H1 (cell line): ENCODE measurements at regions not wholly inside any gene's neighbourhood (a gene's known extent, or its start where the extent isn't known, plus 50 kb on each side); places are given as distances from the start of the nearest gene placed in this dataset.

ENCODE experiments used
- CTCF ChIA-PET: fragments of 300-600 bp; sonication (Branson Sonifier 250); formaldehyde crosslinking; loops from one replicate; lab custom pipeline; 2021; ENCODE audit not compliant: partially characterized antibody; lab: Charles Lee
- POLR2A ChIA-PET: fragments of 300-600 bp; sonication (Branson Sonifier 250); formaldehyde crosslinking; loops from one replicate; lab custom pipeline; 2021; ENCODE audit warnings: inconsistent platforms; ENCODE audit not compliant: partially characterized antibody; lab: Charles Lee
- DNase-seq, 2 experiments: peaks; one replicate each; pipeline versions ENCODE4 v3.0.0 to v3.0.0-alpha.2; 2010 to 2022; ENCODE audit warnings: low spot score in 2 of 2, low read depth in 1 of 2, mixed read lengths in 1 of 2
- FAIRE-seq: peaks from 2 replicates; lab custom pipeline; 2011; peaks lifted over from hg19 to GRCh38; lab: Jason Lieb, UNC
- H2AFZ ChIP-seq: 2 replicates; pipeline ENCODE4 v1.8.1; 2012; ENCODE audit warnings: low read length, inconsistent platforms
- H2AK5ac ChIP-seq: 2 replicates; pipeline ENCODE4 v1.6.1; 2013; ENCODE audit warnings: low read depth, low read length
- H2BK120ac ChIP-seq: replicated peaks from 2 replicates; pipeline ENCODE3; 2013; ENCODE audit warnings: low read depth, low read length, inconsistent platforms
- H2BK12ac ChIP-seq: 2 replicates; pipeline ENCODE4 v1.6.1; 2013; ENCODE audit warnings: low read depth, low read length
- H2BK15ac ChIP-seq: 2 replicates; pipeline ENCODE4 v1.6.1; 2013; ENCODE audit warnings: low read length
- H2BK20ac ChIP-seq: 2 replicates; pipeline ENCODE4 v1.6.1; 2013; ENCODE audit warnings: low read length
- H2BK5ac ChIP-seq: 2 replicates; pipeline ENCODE4 v1.6.1; 2013; ENCODE audit warnings: low read depth, low read length
- H3K14ac ChIP-seq: 2 replicates; pipeline ENCODE4 v1.6.1; 2013; ENCODE audit warnings: inconsistent platforms; ENCODE audit not compliant: insufficient read length
- H3K18ac ChIP-seq: 2 replicates; pipeline ENCODE4 v1.6.1; 2013; ENCODE audit warnings: low read length; ENCODE audit errors: extremely low read depth
- H3K23ac ChIP-seq: 2 replicates; pipeline ENCODE4 v1.6.1; 2013; ENCODE audit warnings: inconsistent platforms; ENCODE audit not compliant: insufficient read length
- H3K23me2 ChIP-seq: 2 replicates; pipeline ENCODE4 v1.6.1; 2013; ENCODE audit warnings: low read depth, low read length
- H3K27ac ChIP-seq: 2 replicates; pipeline ENCODE4 v1.6.1; 2011; ENCODE audit warnings: low read depth, low read length, inconsistent platforms
- H3K27me3 ChIP-seq, 4 experiments: replicated peaks in 1 of 4; 1 replicate in 1 of 4; 2 replicates in 3 of 4; pipeline versions ENCODE4 v1.6.1 to v1.8.1; 2011 to 2013; ENCODE audit warnings: low read length in 3 of 4, mild to moderate bottlenecking in 3 of 4, inconsistent platforms in 2 of 4, mixed read lengths in 2 of 4, moderate library complexity in 1 of 4; ENCODE audit not compliant: control insufficient read depth in 3 of 4, insufficient read depth in 3 of 4; ENCODE audit errors: extremely low read depth in 1 of 4
- H3K36me3 ChIP-seq, 4 experiments: 2 replicates each; pipeline versions ENCODE4 v1.6.1 to v1.8.1; 2011 to 2013; ENCODE audit warnings: mild to moderate bottlenecking in 4 of 4, low read length in 3 of 4, moderate library complexity in 2 of 4, control low read depth in 1 of 4, inconsistent platforms in 1 of 4; ENCODE audit not compliant: insufficient read depth in 4 of 4, control insufficient read depth in 2 of 4
- H3K4ac ChIP-seq: replicated peaks from 2 replicates; pipeline ENCODE3; 2013; ENCODE audit warnings: low read length, low read depth, mixed read lengths, inconsistent platforms; ENCODE audit not compliant: insufficient read length
- H3K4me1 ChIP-seq, 4 experiments: replicated peaks in 1 of 4; 1 replicate in 1 of 4; 2 replicates in 3 of 4; pipeline versions ENCODE4 v1.6.1 to v1.8.1; 2011 to 2013; ENCODE audit warnings: low read length in 3 of 4, inconsistent platforms in 2 of 4, mixed read lengths in 1 of 4; ENCODE audit not compliant: insufficient read depth in 4 of 4, control insufficient read depth in 3 of 4
- H3K4me2 ChIP-seq, 2 experiments: 2 replicates each; pipeline versions ENCODE4 v1.6.1 to v1.8.1; 2011 to 2013; ENCODE audit warnings: low read depth in 2 of 2, low read length in 2 of 2, control low read depth in 1 of 2, inconsistent platforms in 1 of 2, mild to moderate bottlenecking in 1 of 2; ENCODE audit not compliant: insufficient read depth in 1 of 2
- H3K4me3 ChIP-seq, 4 experiments: fragments of 200-600, 300-600 bp in 1 of 4; sonication (generic), shearing (Covaris generic), sonication (Bioruptor Twin) in 1 of 4; 2 replicates each; pipeline versions ENCODE4 v1.5.1 to v1.8.1; 2011 to 2016; ENCODE audit warnings: low read length in 4 of 4, low read depth in 3 of 4, control low read depth in 2 of 4, inconsistent platforms in 2 of 4, mild to moderate bottlenecking in 2 of 4, mixed read lengths in 1 of 4, moderate library complexity in 1 of 4; ENCODE audit not compliant: insufficient read depth in 2 of 4; ENCODE audit errors: extremely low read depth in 1 of 4
- H3K56ac ChIP-seq: replicated peaks from 2 replicates; pipeline ENCODE3; 2013; ENCODE audit warnings: low read depth, mild to moderate bottlenecking, mixed read lengths, low read length, inconsistent platforms; ENCODE audit not compliant: insufficient read length
- H3K79me1 ChIP-seq: 2 replicates; pipeline ENCODE4 v1.6.1; 2013; ENCODE audit warnings: low read depth, low read length, control low read depth
- H3K79me2 ChIP-seq, 2 experiments: 2 replicates each; pipeline versions ENCODE4 v1.6.1 to v1.8.1; 2012 to 2013; ENCODE audit warnings: low read length in 2 of 2, mild to moderate bottlenecking in 2 of 2, inconsistent platforms in 1 of 2; ENCODE audit not compliant: insufficient read depth in 2 of 2, control insufficient read depth in 1 of 2
- H3K9ac ChIP-seq, 4 experiments: replicated peaks in 1 of 4; 1 replicate in 1 of 4; 2 replicates in 3 of 4; pipeline versions ENCODE4 v1.6.1 to v1.8.1; 2011 to 2013; ENCODE audit warnings: low read depth in 3 of 4, low read length in 3 of 4, control low read depth in 2 of 4, mild to moderate bottlenecking in 2 of 4, moderate library complexity in 2 of 4, inconsistent platforms in 1 of 4; ENCODE audit errors: extremely low read depth in 1 of 4
- H3K9me3 ChIP-seq, 2 experiments: 2 replicates each; pipeline versions ENCODE4 v1.6.1 to v1.8.1; 2012 to 2013; ENCODE audit warnings: mild to moderate bottlenecking in 2 of 2, moderate library complexity in 2 of 2, control low read depth in 1 of 2, inconsistent platforms in 1 of 2, low read depth in 1 of 2, low read length in 1 of 2, mixed read lengths in 1 of 2; ENCODE audit not compliant: insufficient read depth in 2 of 2
- H4K20me1 ChIP-seq, 2 experiments: replicated peaks in 1 of 2; 2 replicates each; pipeline versions ENCODE3 to v1.8.1; 2011 to 2013; ENCODE audit warnings: inconsistent platforms in 2 of 2, low read length in 2 of 2, mild to moderate bottlenecking in 1 of 2; ENCODE audit not compliant: insufficient read depth in 2 of 2, control insufficient read depth in 1 of 2
- H4K5ac ChIP-seq: 2 replicates; pipeline ENCODE4 v1.6.1; 2013; ENCODE audit warnings: low read length, low read depth, mixed read lengths, inconsistent platforms; ENCODE audit not compliant: insufficient read length
- H4K8ac ChIP-seq: 2 replicates; pipeline ENCODE4 v1.8.0; 2013; ENCODE audit warnings: mild to moderate bottlenecking, moderate library complexity, low read length, inconsistent platforms; ENCODE audit not compliant: insufficient read depth; ENCODE audit errors: extremely low read depth
- H4K91ac ChIP-seq: replicated peaks from 2 replicates; pipeline ENCODE3; 2013; ENCODE audit warnings: low read length, mixed read lengths, inconsistent platforms; ENCODE audit not compliant: insufficient read length
- TAF1 ChIP-seq: IDR thresholded peaks from 2 replicates; pipeline ENCODE4 v1.6.1; 2011; ENCODE audit warnings: mild to moderate bottlenecking, low read depth, low read length
- WGBS, 2 experiments: shearing (Covaris generic) in 1 of 2; methylation state at CpG; one replicate each; pipeline versions ENCODE4 v1.1.6 to v1.1.7; 2013 to 2015; ENCODE audit warnings: low lambda C conversion rate in 2 of 2, mixed read lengths in 2 of 2, inconsistent platforms in 1 of 2, low coverage in 1 of 2, missing lambda C conversion rate in 1 of 2; ENCODE audit not compliant: insufficient replicate concordance in 2 of 2, insufficient coverage in 1 of 2, insufficient read length in 1 of 2; ENCODE audit errors: extremely low coverage in 1 of 2, missing lambda C conversion rate in 1 of 2; 5-methylcytosine and 5-hydroxymethylcytosine counted together

GRCh38 chr18:1357724-1358123, 453.1 kb downstream of the ADCYAP1 start:
- FAIRE-seq = no peak
- H3K18ac ChIP-seq = no peak overlapping the region
- H3K79me1 ChIP-seq = no peaks in the 10 kb centered on the region
- H3K56ac ChIP-seq = no peak overlapping the region
- no peak overlapping the region for H2BK20ac ChIP-seq
- H4K5ac ChIP-seq = no peak overlapping the region
- no peak overlapping the region for H2BK15ac ChIP-seq
- ChIA-PET CTCF (no interaction called here), POLR2A (no interaction called here)
- no peak overlapping the region for H2BK5ac ChIP-seq
- no peaks in the 10 kb centered on the region for H3K79me2 ChIP-seq
- no peak overlapping the region for H3K4me2 ChIP-seq
- no peaks in the 10 kb centered on the region for H3K23me2 ChIP-seq
- H4K8ac ChIP-seq = no peak overlapping the region; the same call in 1 of the 2 replicates
- H3K9ac ChIP-seq = no peak overlapping the region
- DNase-seq = no peak
- H2BK120ac ChIP-seq = no peak overlapping the region
- H3K4ac ChIP-seq = no peak overlapping the region
- no peaks in the 10 kb centered on the region for H3K9me3 ChIP-seq
- H3K14ac ChIP-seq = no peak overlapping the region
- no peak overlapping the region for H3K4me3 ChIP-seq
- WGBS, 2 experiments = 89% methylated on average over 2 of the region's 2 CpGs; no CpG with 5 or more reads in 1 of the 2 experiments
- H2AK5ac ChIP-seq = no peak overlapping the region
- no peak for TF ChIP-seq TAF1
- no peak overlapping the region for H3K27ac ChIP-seq
- H2AFZ ChIP-seq = no peak overlapping the region
- no peaks in the 10 kb centered on the region for H3K36me3 ChIP-seq
- no peak overlapping the region for H3K23ac ChIP-seq
- peaks cover 0 to 2% (median 0%) of the 10 kb centered on the region in 4 experiments; a peak in 1 of 7 replicates for H3K27me3 ChIP-seq
- no peak overlapping the region for H2BK12ac ChIP-seq
- H4K20me1 ChIP-seq = no peaks in the 10 kb centered on the region
- H3K4me1 ChIP-seq = no peaks in the 10 kb centered on the region
- H4K91ac ChIP-seq = no peak overlapping the region
